KBM-7 (cell line): ENCODE measurements at regions not wholly inside any gene's neighbourhood (a gene's known extent, or its start where the extent isn't known, plus 50 kb on each side); places are given as distances from the start of the nearest gene placed in this dataset.
"Not testable (repeated sequence)": the region's sequence is repeated elsewhere in the genome, so short reads cannot be mapped to it uniquely, and the experiment has no call there.

ENCODE experiments used
- DNase-seq: peaks from one replicate; pipeline ENCODE4 v3.0.0-alpha.2; 2015
- in situ Hi-C: fragments of 300-500 bp; cut with MboI; formaldehyde crosslinking; loops from 2 replicates; pipeline ENCODE4 v1.14.3; 2020; ENCODE audit warnings: low sequenced_read_pairs, low pct_unique_long_range_greater_than_20kb, mixed read lengths

- no peak for DNase-seq
- in situ Hi-C loops: loop anchor here (25.0 kb wide), 1 partner anchor 515 kb away; no protein-coding TSS in a partner anchor
Measured at GRCh38 chr1:66452162-66452561, 81.8 kb upstream of the SGIP1 start.

- no peak for DNase-seq
- in situ Hi-C loops: loop anchor here (25.0 kb wide), 1 partner anchor 516 kb away; no protein-coding TSS in a partner anchor
Measured at GRCh38 chr1:66452982-66453381, 81.0 kb upstream of the SGIP1 start.

GRCh38 chr1:66455446-66455845 lies 78.5 kb upstream of the SGIP1 start:
- in situ Hi-C loops: loop anchor here (25.0 kb wide), 1 partner anchor 518 kb away; no protein-coding TSS in a partner anchor
- DNase-seq: no peak

GRCh38 chr1:66460776-66461175 lies 73.2 kb upstream of the SGIP1 start:
- in situ Hi-C loops: loop anchor here (25.0 kb wide), 1 partner anchor 523 kb away; no protein-coding TSS in a partner anchor
- no peak for DNase-seq

DNA sequence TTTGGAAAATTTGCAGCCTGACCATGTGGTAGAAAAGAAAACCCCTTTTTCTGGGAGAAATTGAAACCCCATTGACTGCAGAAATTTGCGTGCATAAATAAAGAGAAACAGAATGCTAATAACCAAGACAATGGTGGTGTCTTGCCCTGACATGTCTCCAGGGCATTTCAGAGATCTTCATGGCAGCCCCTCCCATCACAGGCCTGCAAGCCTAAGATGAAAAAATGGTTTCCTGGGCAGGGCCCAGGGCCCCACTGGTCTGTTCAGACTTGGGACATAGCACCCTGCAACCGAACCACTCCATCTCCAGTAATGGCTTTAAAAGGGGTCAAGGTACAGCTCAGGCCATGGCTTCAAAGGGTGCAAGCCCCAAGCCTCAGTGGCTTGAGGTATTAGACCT lies 71.6 kb upstream of the SGIP1 start:
- no peak for DNase-seq
- in situ Hi-C loops: loop anchor here (25.0 kb wide), 1 partner anchor 525 kb away; no protein-coding TSS in a partner anchor

DNA sequence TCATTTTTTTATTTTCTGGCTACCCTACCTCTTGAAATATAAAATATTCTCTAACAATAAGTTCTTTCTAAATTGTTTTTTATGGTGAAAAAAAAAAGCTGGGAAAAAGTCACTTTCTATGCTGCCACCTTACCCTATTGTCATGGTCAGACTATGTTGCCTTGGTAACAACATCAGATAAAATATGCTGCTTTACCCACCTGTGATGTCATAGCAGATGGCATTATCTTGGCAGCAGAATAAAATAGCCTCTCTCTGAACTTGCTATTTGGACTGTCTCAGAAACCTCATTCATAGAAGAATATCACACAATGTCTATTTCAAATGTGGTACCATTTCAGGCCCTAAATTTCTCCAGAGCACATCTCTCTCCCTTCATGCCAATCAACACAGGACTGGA lies 69.6 kb upstream of the SGIP1 start:
- in situ Hi-C loops: loop anchor here (25.0 kb wide), 1 partner anchor 527 kb away; no protein-coding TSS in a partner anchor
- no peak for DNase-seq

- in situ Hi-C loops: loop anchor here (25.0 kb wide), 1 partner anchor 528 kb away; no protein-coding TSS in a partner anchor
- DNase-seq: no peak
Measured at GRCh38 chr1:66464802-66465201, 69.2 kb upstream of the SGIP1 start.

DNA sequence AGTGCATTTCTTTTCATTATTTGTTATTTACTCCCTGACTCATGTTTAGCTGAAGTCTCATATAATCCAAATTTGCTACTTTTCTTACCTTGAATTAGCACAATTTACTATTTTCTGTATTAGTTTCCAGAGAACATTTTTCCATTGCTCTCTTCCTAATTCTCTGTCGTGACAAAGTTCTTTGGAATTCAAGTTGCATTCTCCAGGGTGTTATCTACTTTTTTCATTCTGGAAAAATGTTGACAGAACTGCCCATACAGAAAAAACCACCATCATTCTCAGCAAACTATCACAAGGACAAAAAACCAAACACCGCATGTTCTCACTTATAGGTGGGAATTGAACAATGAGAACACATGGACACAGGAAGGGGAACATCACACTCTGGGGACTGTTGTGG lies 67.3 kb upstream of the SGIP1 start:
- in situ Hi-C loops: loop anchor here (25.0 kb wide), 1 partner anchor 529 kb away; no protein-coding TSS in a partner anchor
- DNase-seq: not testable (repeated sequence)

DNA sequence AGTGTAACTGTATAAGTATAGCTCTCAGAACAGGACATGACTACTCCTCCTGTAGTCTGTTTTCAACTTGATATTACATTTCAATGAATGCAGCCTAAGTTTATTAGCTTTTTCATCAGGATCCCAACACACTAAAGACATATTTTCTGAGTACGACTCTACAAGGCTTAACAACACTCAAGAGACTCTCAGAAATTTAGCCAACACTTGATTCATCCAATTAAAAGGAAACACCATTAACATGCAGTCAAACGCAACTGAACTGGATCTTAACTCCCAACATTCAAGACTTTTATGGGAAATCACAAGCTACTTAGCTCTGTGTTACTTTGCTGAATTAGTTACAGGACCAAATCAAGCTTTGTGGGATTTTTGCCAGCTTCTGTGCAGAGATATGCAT lies 65.2 kb upstream of the SGIP1 start:
- in situ Hi-C loops: loop anchor here (25.0 kb wide), 1 partner anchor 531 kb away; no protein-coding TSS in a partner anchor
- DNase-seq: no peak

DNA sequence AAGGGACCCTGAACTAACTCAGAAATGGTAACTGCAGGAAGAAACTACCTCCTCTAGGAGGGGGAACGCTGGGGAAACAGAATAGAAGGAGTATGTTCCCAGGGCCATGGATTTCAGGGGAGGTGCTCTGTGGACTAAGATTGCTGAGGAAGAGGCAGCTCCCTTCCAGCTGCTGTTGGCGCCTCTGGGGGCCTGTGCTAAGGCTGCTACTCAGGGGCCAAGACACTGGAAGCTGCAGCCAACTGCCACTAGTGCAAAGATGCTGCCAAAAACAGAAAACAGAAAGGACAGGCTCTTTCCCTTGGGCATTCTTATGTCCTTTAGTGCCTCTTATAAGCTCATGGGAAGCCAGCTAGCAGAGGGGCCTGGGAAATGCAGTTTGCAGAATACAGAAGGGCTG lies 58.0 kb upstream of the SGIP1 start:
- DNase-seq: no peak
- in situ Hi-C loops: no loop called here

DNA sequence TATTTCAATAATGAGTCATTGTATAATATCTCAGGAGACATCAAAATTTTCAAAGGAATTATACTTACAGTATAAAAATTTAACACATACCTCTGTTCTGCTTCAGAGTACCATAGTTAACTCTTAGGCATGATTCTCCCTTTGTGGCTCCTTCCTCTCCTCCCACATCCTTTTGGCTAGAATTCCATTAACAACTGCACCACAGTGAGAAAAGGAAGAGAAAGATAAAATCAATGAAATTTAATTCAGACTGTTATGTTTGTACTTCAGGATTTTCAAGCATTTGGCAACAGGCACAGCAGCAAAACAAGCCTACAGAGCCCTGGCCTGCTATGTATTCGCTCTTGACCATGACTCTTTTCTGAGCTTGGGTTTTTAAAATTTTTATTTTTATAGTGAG lies 57.2 kb upstream of the SGIP1 start:
- no peak for DNase-seq
- in situ Hi-C loops: no loop called here

DNA sequence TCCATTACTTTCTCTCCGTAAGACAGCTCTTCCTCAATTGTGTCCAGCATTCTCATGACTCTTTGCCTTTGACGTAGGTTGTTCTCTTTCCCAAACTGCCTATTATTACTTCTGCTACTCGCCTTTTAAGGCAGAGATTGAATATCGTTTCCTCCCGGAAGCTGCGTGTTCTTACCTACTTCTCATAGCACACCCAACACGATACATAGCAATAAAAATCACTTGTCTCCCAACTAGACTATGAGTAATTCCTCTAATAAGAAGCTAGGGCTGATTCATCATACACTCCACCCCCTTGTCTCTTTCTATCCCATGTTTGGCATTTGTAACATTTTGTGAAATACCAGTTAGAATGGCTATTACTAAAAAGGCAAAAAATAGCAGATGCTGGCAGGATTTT lies 55.8 kb upstream of the SGIP1 start:
- in situ Hi-C loops: no loop called here
- DNase-seq: no peak

- in situ Hi-C loops: no loop called here
- DNase-seq: no peak
Measured at GRCh38 chr1:66480162-66480561, 53.8 kb upstream of the SGIP1 start.

GRCh38 chr1:66481215-66481614 lies 52.7 kb upstream of the SGIP1 start:
- in situ Hi-C loops: not testable (repeated sequence)

More at GRCh38 chr1:66481215-66481614, 52.7 kb upstream of the SGIP1 start:
- not testable (repeated sequence) for DNase-seq
